GM12878 (cell line): ENCODE measurements at regions not wholly inside any gene's neighbourhood (a gene's known extent, or its start where the extent isn't known, plus 50 kb on each side); places are given as distances from the start of the nearest gene placed in this dataset.
"Not testable (repeated sequence)": the region's sequence is repeated elsewhere in the genome, so short reads cannot be mapped to it uniquely, and the experiment has no call there.

Experiments used
- HDAC6 ChIP-seq: fragments of 200-600 bp; sonication (generic); IDR thresholded peaks from one replicate; pipeline ENCODE4 v1.8.0; 2017; ENCODE audit warnings: antibody characterized with exemption; ENCODE audit not compliant: unreplicated experiment
- POLR2A ChIP-seq: IDR thresholded peaks from 2 replicates; pipeline ENCODE4 v1.6.1; 2011; ENCODE audit warnings: low read depth, mild to moderate bottlenecking, low read length
- RFX5 ChIP-seq: IDR thresholded peaks from 2 replicates; pipeline ENCODE4 v1.6.1; 2011; ENCODE audit warnings: low read depth, low read length, improper control_type of control experiment
- TCF7 ChIP-seq: IDR thresholded peaks from 2 replicates; pipeline ENCODE4 v1.6.1; 2014; ENCODE audit warnings: antibody characterized with exemption, borderline replicate concordance
- TF ChIP-seq, protein P1 (sequence below), 3 experiments: IDR thresholded peaks in 2 of 3; conservative IDR thresholded peaks in 1 of 3; 2 replicates each; pipeline ENCODE4 v1.5.1; 2011; ENCODE audit warnings: low read depth in 3 of 3, low read length in 3 of 3, mild to moderate bottlenecking in 3 of 3, control low read depth in 2 of 3, moderate library complexity in 2 of 3, inconsistent platforms in 1 of 3, mixed read lengths in 1 of 3; ENCODE audit not compliant: control insufficient read depth in 2 of 3, insufficient read depth in 1 of 3; ENCODE audit errors: extremely low read depth in 1 of 3

DNA sequence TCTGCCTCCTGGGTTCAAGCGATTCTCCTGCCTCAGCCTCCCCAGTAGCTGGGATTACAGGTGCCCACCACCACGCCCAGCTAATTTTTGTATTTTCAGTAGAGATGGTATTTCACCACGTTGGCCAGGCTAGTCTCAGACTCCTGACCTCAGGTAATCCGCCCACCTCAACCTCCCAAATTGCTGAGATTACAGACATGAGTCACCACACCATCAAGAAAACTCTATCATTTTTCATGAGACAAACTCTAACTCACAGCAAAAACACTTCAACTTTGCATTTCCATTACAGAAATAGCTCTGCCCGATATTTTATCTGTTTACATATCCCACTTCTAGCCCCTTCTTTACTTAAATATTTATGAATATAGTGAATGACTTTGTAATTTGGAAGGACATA lies 561.1 kb downstream of the TMX3 start:
- TF ChIP-seq, protein P1, sequence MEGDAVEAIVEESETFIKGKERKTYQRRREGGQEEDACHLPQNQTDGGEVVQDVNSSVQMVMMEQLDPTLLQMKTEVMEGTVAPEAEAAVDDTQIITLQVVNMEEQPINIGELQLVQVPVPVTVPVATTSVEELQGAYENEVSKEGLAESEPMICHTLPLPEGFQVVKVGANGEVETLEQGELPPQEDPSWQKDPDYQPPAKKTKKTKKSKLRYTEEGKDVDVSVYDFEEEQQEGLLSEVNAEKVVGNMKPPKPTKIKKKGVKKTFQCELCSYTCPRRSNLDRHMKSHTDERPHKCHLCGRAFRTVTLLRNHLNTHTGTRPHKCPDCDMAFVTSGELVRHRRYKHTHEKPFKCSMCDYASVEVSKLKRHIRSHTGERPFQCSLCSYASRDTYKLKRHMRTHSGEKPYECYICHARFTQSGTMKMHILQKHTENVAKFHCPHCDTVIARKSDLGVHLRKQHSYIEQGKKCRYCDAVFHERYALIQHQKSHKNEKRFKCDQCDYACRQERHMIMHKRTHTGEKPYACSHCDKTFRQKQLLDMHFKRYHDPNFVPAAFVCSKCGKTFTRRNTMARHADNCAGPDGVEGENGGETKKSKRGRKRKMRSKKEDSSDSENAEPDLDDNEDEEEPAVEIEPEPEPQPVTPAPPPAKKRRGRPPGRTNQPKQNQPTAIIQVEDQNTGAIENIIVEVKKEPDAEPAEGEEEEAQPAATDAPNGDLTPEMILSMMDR (IDR thresholded peaks at IDR 0.05 in 2 of 3, conservative IDR thresholded peaks at IDR 0.05 in 1 of 3; ENCODE audit: control insufficient read depth in 2 of 3, extremely low read depth in 1 of 3, insufficient read depth in 1 of 3, low read depth in 3 of 3, low read length in 3 of 3) = not testable (repeated sequence)
- TF ChIP-seq HDAC6, TCF7, POLR2A, RFX5: not testable (repeated sequence)
